GM10266 (cell line): ENCODE measurements at regions not wholly inside any gene's neighbourhood (a gene's known extent, or its start where the extent isn't known, plus 50 kb on each side); places are given as distances from the start of the nearest gene placed in this dataset.
"Not testable (repeated sequence)": the region's sequence is repeated elsewhere in the genome, so short reads cannot be mapped to it uniquely, and the experiment has no call there.

Experiments
- DNase-seq: peaks from one replicate; pipeline ENCODE4 v3.0.0; 2012; ENCODE audit errors: extremely low spot score
- CTCF ChIP-seq: IDR thresholded peaks from 2 replicates; pipeline ENCODE4 v1.5.1; 2012; ENCODE audit warnings: mild to moderate bottlenecking, low read depth; ENCODE audit not compliant: control insufficient read depth, insufficient read depth; ENCODE audit errors: missing control alignments

- no peak for DNase-seq
- no peak for TF ChIP-seq CTCF
Measured at GRCh38 chr5:125081101-125081500, 334.7 kb upstream of the ZNF608 start.

- TF ChIP-seq CTCF = no peak
- no peak for DNase-seq
Measured at GRCh38 chr5:125083981-125084380, 337.5 kb upstream of the ZNF608 start.

- no peak for DNase-seq
- TF ChIP-seq CTCF = no peak
Measured at GRCh38 chr5:125085797-125086505, 339.5 kb upstream of the ZNF608 start.

- DNase-seq = no peak
- TF ChIP-seq CTCF = no peak
Measured at GRCh38 chr5:125088522-125089105, 342.2 kb upstream of the ZNF608 start.

- not testable (repeated sequence) for DNase-seq
Measured at GRCh38 chr5:125092138-125092537, 345.7 kb upstream of the ZNF608 start.

GRCh38 chr5:125093776-125094175 lies 347.3 kb upstream of the ZNF608 start:
- no peak for DNase-seq
- TF ChIP-seq CTCF = no peak

GRCh38 chr5:125100342-125100741 lies 353.9 kb upstream of the ZNF608 start:
- no peak for TF ChIP-seq CTCF
- no peak for DNase-seq

GRCh38 chr5:125100951-125101350 lies 354.5 kb upstream of the ZNF608 start:
- no peak for TF ChIP-seq CTCF
- no peak for DNase-seq
